HUES48 (cell line): ENCODE measurements at regions not wholly inside any gene's neighbourhood (a gene's known extent, or its start where the extent isn't known, plus 50 kb on each side); places are given as distances from the start of the nearest gene placed in this dataset.

ENCODE experiments used
- H3K27ac ChIP-seq: one replicate; pipeline ENCODE4 v1.7.0; 2013; ENCODE audit warnings: low read depth, low read length, inconsistent platforms
- H3K27me3 ChIP-seq: 2 replicates; pipeline ENCODE4 v1.6.1; 2013; ENCODE audit warnings: mild to moderate bottlenecking, low read length; ENCODE audit not compliant: control insufficient read depth, insufficient read depth
- H3K36me3 ChIP-seq: 2 replicates; pipeline ENCODE4 v1.6.1; 2013; ENCODE audit warnings: low read length; ENCODE audit not compliant: control insufficient read depth, insufficient read depth
- H3K4me1 ChIP-seq: 2 replicates; pipeline ENCODE4 v1.6.1; 2013; ENCODE audit warnings: mild to moderate bottlenecking, low read length; ENCODE audit not compliant: control insufficient read depth, insufficient read depth
- H3K4me3 ChIP-seq: 2 replicates; pipeline ENCODE4 v1.5.1; 2013; ENCODE audit warnings: mild to moderate bottlenecking, low read depth, low read length
- H3K9ac ChIP-seq: 2 replicates; pipeline ENCODE4 v1.6.1; 2013; ENCODE audit warnings: mild to moderate bottlenecking, low read depth, low read length, moderate library complexity
- H3K9me3 ChIP-seq: 2 replicates; pipeline ENCODE4 v1.6.1; 2013; ENCODE audit warnings: low read length; ENCODE audit not compliant: control insufficient read depth, insufficient read depth

GRCh38 chr13:106384516-106384915, 150.9 kb downstream of the EFNB2 start:
- H3K4me1 ChIP-seq: peaks cover 11% of the 10 kb centered on the region
- no peaks in the 10 kb centered on the region for H3K36me3 ChIP-seq
- no peak overlapping the region for H3K9ac ChIP-seq
- no peak overlapping the region for H3K27ac ChIP-seq
- H3K4me3 ChIP-seq: no peak overlapping the region
- no peaks in the 10 kb centered on the region for H3K27me3 ChIP-seq
- no peaks in the 10 kb centered on the region for H3K9me3 ChIP-seq

GRCh38 chr13:106383791-106384190, 151.7 kb downstream of the EFNB2 start:
- H3K27ac ChIP-seq: no peak overlapping the region
- H3K4me1 ChIP-seq: peaks cover 11% of the 10 kb centered on the region
- H3K4me3 ChIP-seq: no peak overlapping the region
- H3K9ac ChIP-seq: no peak overlapping the region
- H3K9me3 ChIP-seq: no peaks in the 10 kb centered on the region
- H3K27me3 ChIP-seq: no peaks in the 10 kb centered on the region
- H3K36me3 ChIP-seq: no peaks in the 10 kb centered on the region

- H3K4me1 ChIP-seq: peaks cover 11% of the 10 kb centered on the region
- no peaks in the 10 kb centered on the region for H3K9me3 ChIP-seq
- no peak overlapping the region for H3K27ac ChIP-seq
- H3K4me3 ChIP-seq: no peak overlapping the region
- no peaks in the 10 kb centered on the region for H3K36me3 ChIP-seq
- no peaks in the 10 kb centered on the region for H3K27me3 ChIP-seq
- no peak overlapping the region for H3K9ac ChIP-seq
Measured at GRCh38 chr13:106382534-106382933, 152.9 kb downstream of the EFNB2 start.

GRCh38 chr13:106381091-106381490, 154.4 kb downstream of the EFNB2 start:
- no peak overlapping the region for H3K4me3 ChIP-seq
- H3K4me1 ChIP-seq: peaks cover 11% of the 10 kb centered on the region
- no peak overlapping the region for H3K27ac ChIP-seq
- H3K9me3 ChIP-seq: no peaks in the 10 kb centered on the region
- H3K27me3 ChIP-seq: no peaks in the 10 kb centered on the region
- H3K36me3 ChIP-seq: no peaks in the 10 kb centered on the region
- no peak overlapping the region for H3K9ac ChIP-seq

- no peaks in the 10 kb centered on the region for H3K27me3 ChIP-seq
- H3K4me3 ChIP-seq: no peak overlapping the region
- no peaks in the 10 kb centered on the region; the same call in 1 of the 2 replicates for H3K4me1 ChIP-seq
- H3K36me3 ChIP-seq: no peaks in the 10 kb centered on the region
- H3K9me3 ChIP-seq: no peaks in the 10 kb centered on the region
- H3K27ac ChIP-seq: no peak overlapping the region
- no peak overlapping the region for H3K9ac ChIP-seq
Measured at GRCh38 chr13:106377931-106378662, 157.4 kb downstream of the EFNB2 start.

- Histone ChIP-seq H3K9ac (no peak overlapping the region), H3K27ac (no peak overlapping the region), H3K4me3 (no peak overlapping the region), H3K36me3 (no peaks in the 10 kb centered on the region), H3K4me1 (no peaks in the 10 kb centered on the region; the same call in 1 of the 2 replicates), H3K9me3 (no peaks in the 10 kb centered on the region), H3K27me3 (no peaks in the 10 kb centered on the region)
Measured at GRCh38 chr13:106377341-106377740, 158.1 kb downstream of the EFNB2 start.

GRCh38 chr13:106376401-106377112, 158.9 kb downstream of the EFNB2 start:
- Histone ChIP-seq H3K9me3 (no peaks in the 10 kb centered on the region), H3K27me3 (no peaks in the 10 kb centered on the region), H3K9ac (no peak overlapping the region), H3K27ac (no peak overlapping the region), H3K36me3 (no peaks in the 10 kb centered on the region), H3K4me1 (no peaks in the 10 kb centered on the region; the same call in 1 of the 2 replicates), H3K4me3 (no peak overlapping the region)

GRCh38 chr13:106375085-106375484, 160.4 kb downstream of the EFNB2 start:
- Histone ChIP-seq H3K27me3 (no peaks in the 10 kb centered on the region), H3K4me1 (no peaks in the 10 kb centered on the region), H3K4me3 (no peak overlapping the region)

GRCh38 chr13:106374631-106375030, 160.8 kb downstream of the EFNB2 start:
- no peak overlapping the region for H3K27ac ChIP-seq
- no peaks in the 10 kb centered on the region for H3K9me3 ChIP-seq
- no peaks in the 10 kb centered on the region for H3K27me3 ChIP-seq
- no peaks in the 10 kb centered on the region for H3K4me1 ChIP-seq
- H3K4me3 ChIP-seq: no peak overlapping the region
- H3K9ac ChIP-seq: no peak overlapping the region
- H3K36me3 ChIP-seq: no peaks in the 10 kb centered on the region

More at GRCh38 chr13:106375085-106375484, 160.4 kb downstream of the EFNB2 start:
- Histone ChIP-seq H3K9me3 (no peaks in the 10 kb centered on the region), H3K9ac (no peak overlapping the region), H3K27ac (no peak overlapping the region), H3K36me3 (no peaks in the 10 kb centered on the region)

- Histone ChIP-seq H3K4me3 (no peak overlapping the region), H3K36me3 (no peaks in the 10 kb centered on the region), H3K9ac (no peak overlapping the region), H3K27ac (no peak overlapping the region), H3K27me3 (no peaks in the 10 kb centered on the region), H3K4me1 (no peaks in the 10 kb centered on the region), H3K9me3 (no peaks in the 10 kb centered on the region)
Measured at GRCh38 chr13:106373989-106374572, 161.4 kb downstream of the EFNB2 start.
